K562 (cell line): ENCODE measurements at regions not wholly inside any gene's neighbourhood (a gene's known extent, or its start where the extent isn't known, plus 50 kb on each side); places are given as distances from the start of the nearest gene placed in this dataset.

Experiments
- ATAC-seq: fragments of 200-7000 bp; cut with Tn5 transposase; 3 replicates; pipeline ENCODE4 v1.9.1; 2020; ENCODE audit warnings: moderate library complexity
- BruUV-seq: library from RNA; stranded (reverse); fragments of 400-500 nt; replicated peaks from 2 replicates; lab custom pipeline; 2021; lab: Mats Ljungman, UMichigan
- CTCF ChIA-PET: fragments of 300-600 bp; formaldehyde crosslinking; extraction: SDS; loops from one replicate; lab custom pipeline; 2021; ENCODE audit warnings: low intra/inter-chr PET ratio; lab: Yijun Ruan, JAX
- POLR2A ChIA-PET: fragments of 300-600, 350-650 bp; sonication (Branson Sonifier 250); formaldehyde crosslinking; extraction: SDS; loops from one replicate; lab custom pipeline; 2021; ENCODE audit warnings: antibody characterized with exemption, inconsistent platforms; lab: Yijun Ruan, JAX
- DNase-seq, 4 experiments: peaks; one replicate each; pipeline versions ENCODE4 v3.0.0 to v3.0.0-alpha.2; 2011 to 2018; ENCODE audit warnings: low spot score in 3 of 4, mixed read lengths in 3 of 4; ENCODE audit errors: extremely low read depth in 1 of 4
- FAIRE-seq: peaks from 2 replicates; lab custom pipeline; 2011; peaks lifted over from hg19 to GRCh38; lab: Jason Lieb, UNC
- H2AFZ ChIP-seq: 2 replicates; pipeline ENCODE4 v1.6.0; 2011; ENCODE audit warnings: low read depth, low read length, control low read depth, inconsistent platforms
- H3K27ac ChIP-seq: fragments of 200-600 bp; 3 replicates; pipeline ENCODE4 v1.8.0; 2011; ENCODE audit warnings: low read depth, mild to moderate bottlenecking, control low read depth, inconsistent platforms, low read length, moderate library complexity, mixed read lengths; ENCODE audit errors: extremely low read depth
- H3K27me3 ChIP-seq, 2 experiments: fragments of 300-600 bp in 1 of 2; 2 replicates in 1 of 2; 3 replicates in 1 of 2; pipeline versions ENCODE4 v1.6.0 to v1.8.0; 2011; ENCODE audit warnings: inconsistent platforms in 2 of 2, low read length in 2 of 2, mild to moderate bottlenecking in 1 of 2, mixed read lengths in 1 of 2, moderate library complexity in 1 of 2; ENCODE audit not compliant: control insufficient read depth in 2 of 2, insufficient read depth in 2 of 2
- H3K36me3 ChIP-seq: fragments of 300-600 bp; 3 replicates; pipeline ENCODE4 v1.8.0; 2011; ENCODE audit warnings: mild to moderate bottlenecking, low read length, inconsistent platforms; ENCODE audit not compliant: control insufficient read depth, insufficient read depth
- H3K4me1 ChIP-seq, 2 experiments: fragments of 200-600 bp in 1 of 2; replicated peaks in 1 of 2; 2 replicates in 1 of 2; 3 replicates in 1 of 2; pipeline versions ENCODE4 v1.5.1 to v1.8.0; 2011; ENCODE audit warnings: inconsistent platforms in 2 of 2, low read length in 2 of 2, mild to moderate bottlenecking in 1 of 2, mixed read lengths in 1 of 2, moderate library complexity in 1 of 2; ENCODE audit not compliant: control insufficient read depth in 2 of 2, insufficient read depth in 2 of 2
- H3K4me2 ChIP-seq: 2 replicates; pipeline ENCODE4 v1.6.1; 2011; ENCODE audit warnings: low read length, control low read depth, inconsistent platforms, mixed read lengths; ENCODE audit not compliant: insufficient read depth
- H3K4me3 ChIP-seq: fragments of 200-600 bp; sonication (generic), shearing (Covaris generic); 2 replicates; pipeline ENCODE4 v1.5.1; 2016; ENCODE audit warnings: control low read depth, inconsistent platforms
- H3K79me2 ChIP-seq: fragments of 200-600 bp; 3 replicates; pipeline ENCODE4 v1.8.0; 2011; ENCODE audit warnings: low read length, inconsistent platforms; ENCODE audit not compliant: control insufficient read depth, insufficient read depth
- H3K9ac ChIP-seq, 2 experiments: 2 replicates each; pipeline versions ENCODE4 v1.6.0 to v1.6.1; 2011; ENCODE audit warnings: low read depth in 2 of 2, low read length in 2 of 2, control low read depth in 1 of 2, inconsistent platforms in 1 of 2, mild to moderate bottlenecking in 1 of 2, mixed read lengths in 1 of 2; ENCODE audit not compliant: insufficient read depth in 1 of 2
- H3K9me1 ChIP-seq: one replicate; pipeline ENCODE4 v1.6.0; 2011; ENCODE audit warnings: inconsistent platforms, mild to moderate bottlenecking, low read length, moderate library complexity; ENCODE audit not compliant: control insufficient read depth, insufficient read depth
- H3K9me3 ChIP-seq: replicated peaks from 2 replicates; pipeline ENCODE4 v1.5.1; 2011; ENCODE audit warnings: low read depth, low read length, inconsistent platforms; ENCODE audit not compliant: control insufficient read depth, insufficient read depth
- H4K20me1 ChIP-seq: replicated peaks from 2 replicates; pipeline ENCODE4 v1.6.1; 2011; ENCODE audit warnings: low read length, inconsistent platforms, mixed read lengths; ENCODE audit not compliant: control insufficient read depth, insufficient read depth
- ETV5 ChIP-seq: sonication (generic); formaldehyde crosslinking; IDR thresholded peaks from 2 replicates; pipeline ENCODE4 v1.4.0; 2020; ENCODE audit warnings: low read depth, mild to moderate bottlenecking, missing genetic modification reagents
- HDAC2 ChIP-seq: fragments of 450-650 bp; IDR thresholded peaks from 2 replicates; pipeline ENCODE4 v1.6.1; 2016; ENCODE audit warnings: mild to moderate bottlenecking
- JUND ChIP-seq, 2 experiments: IDR thresholded peaks; 2 replicates in 1 of 2; 3 replicates in 1 of 2; pipeline ENCODE4 v1.6.1; 2011; ENCODE audit warnings: borderline replicate concordance in 2 of 2, low read depth in 2 of 2, low read length in 2 of 2, improper control_type of control experiment in 1 of 2, missing biosample characterization in 1 of 2, missing genetic modification characterization in 1 of 2, missing genetic modification reagents in 1 of 2
- MYNN ChIP-seq, 2 experiments: sonication (generic); formaldehyde crosslinking in 1 of 2; IDR thresholded peaks; 2 replicates each; pipeline versions ENCODE4 v1.5.0 to v1.6.1; 2016 to 2020; ENCODE audit warnings: antibody characterized with exemption in 1 of 2, missing genetic modification reagents in 1 of 2
- NCOA6 ChIP-seq: fragments of 450-650 bp; IDR thresholded peaks from 2 replicates; pipeline ENCODE4 v1.6.1; 2017; ENCODE audit warnings: mild to moderate bottlenecking
- ZNF778 ChIP-seq: fragments of 450-650 bp; formaldehyde crosslinking; IDR thresholded peaks from 2 replicates; pipeline ENCODE4 v1.4.0; 2020; ENCODE audit warnings: mild to moderate bottlenecking, moderate library complexity
- WGBS: fragments of 100-300 bp; shearing (Covaris generic); methylation state at CpG from one replicate; pipeline ENCODE4 v1.1.6; 2016; ENCODE audit warnings: low coverage, mixed read lengths; ENCODE audit not compliant: insufficient coverage; ENCODE audit errors: missing lambda C conversion rate; 5-methylcytosine and 5-hydroxymethylcytosine counted together
- in situ Hi-C: fragments of 300-500 bp; cut with MboI; formaldehyde crosslinking; loops from 4 replicates; pipeline ENCODE4 v1.15.0; 2018; ENCODE audit warnings: inconsistent platforms, mixed read lengths
- intact Hi-C: fragments of 100-400 bp; cut with micrococcal nuclease; formaldehyde crosslinking; loops from 2 replicates; pipeline ENCODE4 v1.14.2; 2022
- TF ChIP-seq, protein P1 (sequence below), 2 experiments: IDR thresholded peaks in 1 of 2; conservative IDR thresholded peaks in 1 of 2; 2 replicates each; pipeline ENCODE4 v1.6.1; 2016; ENCODE audit warnings: low read depth in 2 of 2, mild to moderate bottlenecking in 1 of 2, missing compliant biosample characterization in 1 of 2, missing genetic modification characterization in 1 of 2, moderate library complexity in 1 of 2
- TF ChIP-seq, protein P2 (sequence below): fragments of 250-450 bp; sonication (Bioruptor Pico); IDR thresholded peaks from 2 replicates; pipeline ENCODE4 v1.5.0; 2021; ENCODE audit warnings: mild to moderate bottlenecking, borderline replicate concordance

DNA sequence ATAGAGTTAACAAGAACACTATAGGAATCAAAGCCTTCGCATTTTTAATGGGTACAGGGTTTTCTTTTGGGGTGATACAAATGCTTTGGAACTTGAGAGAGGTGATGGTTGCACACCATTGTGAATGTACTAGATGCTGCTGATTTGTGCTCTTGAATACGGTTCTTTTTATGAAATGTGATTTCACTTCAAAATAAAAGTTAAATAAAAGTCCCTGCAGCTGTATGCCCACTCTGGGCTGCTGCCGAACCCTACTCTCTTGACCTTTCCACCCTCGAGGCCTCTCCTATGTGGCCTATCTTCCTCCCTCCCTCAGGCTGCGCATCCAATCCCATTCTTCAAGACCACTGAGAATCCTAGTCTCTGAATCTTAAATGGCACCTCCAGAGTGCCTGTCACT is 168.5 kb upstream of the AJAP1 start:
- H3K79me2 ChIP-seq: no peaks in the 10 kb centered on the region
- no peaks in the 10 kb centered on the region for H3K4me1 ChIP-seq
- no peaks in the 10 kb centered on the region for H3K9me1 ChIP-seq
- H3K4me2 ChIP-seq: no peak overlapping the region
- intact Hi-C loops (no loop called here), in situ Hi-C loops (no loop called here)
- H3K9ac ChIP-seq: no peak overlapping the region
- FAIRE-seq (no peak), ATAC-seq (no peak), DNase-seq (no peak)
- H3K27me3 ChIP-seq: peaks cover 0 to 10% of the 10 kb centered on the region in 2 experiments; a peak in 1 of 5 replicates
- 2% methylated on average over 5 of the region's 5 CpGs for WGBS
- no TSS peak for BruUV-seq
- H3K27ac ChIP-seq: no peak overlapping the region
- no peak overlapping the region for H2AFZ ChIP-seq
- POLR2A ChIA-PET: no interaction called here
- H3K36me3 ChIP-seq: no peaks in the 10 kb centered on the region
- CTCF ChIA-PET: no interaction called here
- no peaks in the 10 kb centered on the region for H3K9me3 ChIP-seq
- no peak overlapping the region for H3K4me3 ChIP-seq
- TF ChIP-seq HDAC2 (no peak), MYNN (IDR thresholded peaks at IDR 0.05) (peak; percentile 97), MYNN (CRISPR knock-in tag; IDR thresholded peaks at IDR 0.05) (peak; percentile 77), ETV5 (CRISPR knock-in tag) (no peak), JUND (IDR thresholded peaks at IDR 0.05; ENCODE audit: borderline replicate concordance, low read depth, low read length) (no peak), JUND (tag; IDR thresholded peaks at IDR 0.05; ENCODE audit: borderline replicate concordance, low read depth, low read length) (no peak), ZNF778 (CRISPR knock-in tag) (no peak), NCOA6 (no peak)
- TF ChIP-seq, protein P1, sequence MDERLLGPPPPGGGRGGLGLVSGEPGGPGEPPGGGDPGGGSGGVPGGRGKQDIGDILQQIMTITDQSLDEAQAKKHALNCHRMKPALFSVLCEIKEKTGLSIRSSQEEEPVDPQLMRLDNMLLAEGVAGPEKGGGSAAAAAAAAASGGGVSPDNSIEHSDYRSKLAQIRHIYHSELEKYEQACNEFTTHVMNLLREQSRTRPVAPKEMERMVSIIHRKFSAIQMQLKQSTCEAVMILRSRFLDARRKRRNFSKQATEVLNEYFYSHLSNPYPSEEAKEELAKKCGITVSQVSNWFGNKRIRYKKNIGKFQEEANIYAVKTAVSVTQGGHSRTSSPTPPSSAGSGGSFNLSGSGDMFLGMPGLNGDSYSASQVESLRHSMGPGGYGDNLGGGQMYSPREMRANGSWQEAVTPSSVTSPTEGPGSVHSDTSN (CRISPR knock-in tag; IDR thresholded peaks at IDR 0.05; ENCODE audit: low read depth): no peak
- TF ChIP-seq, protein P1 (tag; conservative IDR thresholded peaks at IDR 0.05; ENCODE audit: low read depth): no peak
- TF ChIP-seq, protein P2, sequence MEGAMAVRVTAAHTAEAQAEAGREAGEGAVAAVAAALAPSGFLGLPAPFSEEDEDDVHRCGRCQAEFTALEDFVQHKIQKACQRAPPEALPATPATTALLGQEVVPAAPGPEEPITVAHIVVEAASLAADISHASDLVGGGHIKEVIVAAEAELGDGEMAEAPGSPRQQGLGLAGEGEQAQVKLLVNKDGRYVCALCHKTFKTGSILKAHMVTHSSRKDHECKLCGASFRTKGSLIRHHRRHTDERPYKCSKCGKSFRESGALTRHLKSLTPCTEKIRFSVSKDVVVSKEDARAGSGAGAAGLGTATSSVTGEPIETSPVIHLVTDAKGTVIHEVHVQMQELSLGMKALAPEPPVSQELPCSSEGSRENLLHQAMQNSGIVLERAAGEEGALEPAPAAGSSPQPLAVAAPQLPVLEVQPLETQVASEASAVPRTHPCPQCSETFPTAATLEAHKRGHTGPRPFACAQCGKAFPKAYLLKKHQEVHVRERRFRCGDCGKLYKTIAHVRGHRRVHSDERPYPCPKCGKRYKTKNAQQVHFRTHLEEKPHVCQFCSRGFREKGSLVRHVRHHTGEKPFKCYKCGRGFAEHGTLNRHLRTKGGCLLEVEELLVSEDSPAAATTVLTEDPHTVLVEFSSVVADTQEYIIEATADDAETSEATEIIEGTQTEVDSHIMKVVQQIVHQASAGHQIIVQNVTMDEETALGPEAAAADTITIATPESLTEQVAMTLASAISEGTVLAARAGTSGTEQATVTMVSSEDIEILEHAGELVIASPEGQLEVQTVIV: no peak
- no peaks in the 10 kb centered on the region for H4K20me1 ChIP-seq
